ENCODE measurements at regions not wholly inside any gene's neighbourhood (a gene's known extent, or its start where the extent isn't known, plus 50 kb on each side); places are given as distances from the start of the nearest gene placed in this dataset.

DNA sequence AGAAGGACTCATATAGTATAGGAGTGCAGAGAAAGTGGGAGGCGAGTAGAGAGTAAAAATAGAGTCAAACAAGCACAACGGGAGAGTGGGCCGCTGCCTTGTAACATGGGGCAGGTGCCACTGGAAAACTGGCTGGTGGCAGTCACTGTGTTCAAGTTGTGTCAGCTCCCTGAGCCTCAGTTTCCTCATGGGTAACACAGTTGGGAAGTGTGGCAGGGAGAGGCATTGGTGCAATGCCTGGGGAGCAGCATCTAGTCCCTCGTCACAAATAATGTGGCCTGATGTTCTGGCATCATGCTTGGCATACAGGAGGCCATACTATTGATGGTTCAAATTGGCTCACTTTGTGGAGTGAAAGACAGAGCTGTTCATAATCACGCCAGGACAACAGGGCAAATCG lies 78.9 kb upstream of the SPON1 start:
- no peak for TF ChIP-seq CTCF (IDR thresholded peaks at IDR 0.05; ENCODE audit: low read depth, low read length)
- no peak for DNase-seq
- H3K9me3 ChIP-seq, result no peaks in the 10 kb centered on the region

DNA sequence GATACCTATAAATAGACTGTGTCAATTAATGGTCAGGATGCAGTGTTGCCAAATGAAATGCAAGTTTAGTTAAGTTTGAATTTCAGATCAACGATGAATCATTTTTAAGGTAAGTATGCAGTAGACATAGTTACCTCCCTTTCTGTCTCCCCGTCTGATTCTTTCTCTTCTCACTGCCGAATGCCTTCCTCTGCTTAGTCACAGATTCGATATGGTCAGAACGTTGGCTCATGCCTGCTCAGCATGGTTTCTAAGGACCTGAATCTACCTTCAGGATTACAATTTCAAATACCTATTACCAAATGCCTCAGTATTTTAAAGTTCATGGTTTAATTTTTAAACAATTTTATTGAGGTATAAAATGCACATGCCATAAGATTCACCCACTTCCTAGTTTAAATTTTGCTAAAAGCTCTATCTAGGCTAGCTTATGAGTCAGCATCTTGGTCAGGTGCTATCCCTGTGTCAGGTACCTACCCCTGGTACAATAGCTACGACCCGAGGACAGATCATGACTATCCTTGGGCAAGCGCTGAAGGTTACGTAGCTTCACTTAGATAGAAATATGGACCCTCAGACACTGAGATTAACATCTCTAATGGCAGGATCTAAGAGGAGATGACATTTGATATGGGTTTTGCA lies 78.2 kb upstream of the SPON1 start:
- Histone ChIP-seq H3K4me3 (ENCODE audit: low read depth, low read length) (no peak overlapping the region), H3K36me3 (no peaks in the 10 kb centered on the region), H3K9me3 (no peaks in the 10 kb centered on the region), H3K27me3 (no peaks in the 10 kb centered on the region), H3K4me1 (no peaks in the 10 kb centered on the region)
- no peak for DNase-seq
- no peak for TF ChIP-seq CTCF (IDR thresholded peaks at IDR 0.05; ENCODE audit: low read depth, low read length)

More for the DNA sequence above, 78.9 kb upstream of the SPON1 start:
- Histone ChIP-seq H3K4me3 (ENCODE audit: low read depth, low read length) (no peak overlapping the region), H3K27me3 (no peaks in the 10 kb centered on the region), H3K36me3 (no peaks in the 10 kb centered on the region), H3K4me1 (no peaks in the 10 kb centered on the region)

DNA sequence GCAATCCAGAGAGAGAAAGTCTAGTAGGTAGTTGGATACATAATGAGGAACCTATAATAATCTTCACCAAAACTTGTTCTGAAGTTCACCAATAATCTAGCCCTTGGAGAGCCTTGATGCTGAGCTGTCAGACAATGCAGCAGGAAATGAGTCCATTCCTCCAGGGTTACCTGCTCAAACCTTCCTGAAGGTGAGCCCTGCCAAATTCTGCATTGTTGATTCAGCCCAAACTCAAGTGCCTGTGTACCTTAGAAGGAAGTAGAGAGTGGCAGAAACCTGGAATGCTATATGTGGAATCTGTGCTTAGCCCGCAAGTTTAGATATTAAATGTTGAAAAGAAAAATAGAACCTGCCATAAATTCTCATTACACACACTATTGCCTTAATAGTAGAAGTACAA lies 77.4 kb upstream of the SPON1 start:
- no peak for DNase-seq
- H3K9me3 ChIP-seq, result no peaks in the 10 kb centered on the region
- TF ChIP-seq CTCF (IDR thresholded peaks at IDR 0.05; ENCODE audit: low read depth, low read length), result no peak
- H3K27me3 ChIP-seq, result no peaks in the 10 kb centered on the region
- H3K4me1 ChIP-seq, result no peaks in the 10 kb centered on the region
- H3K36me3 ChIP-seq, result no peaks in the 10 kb centered on the region
- no peak overlapping the region for H3K4me3 ChIP-seq (ENCODE audit: low read depth, low read length)

DNA sequence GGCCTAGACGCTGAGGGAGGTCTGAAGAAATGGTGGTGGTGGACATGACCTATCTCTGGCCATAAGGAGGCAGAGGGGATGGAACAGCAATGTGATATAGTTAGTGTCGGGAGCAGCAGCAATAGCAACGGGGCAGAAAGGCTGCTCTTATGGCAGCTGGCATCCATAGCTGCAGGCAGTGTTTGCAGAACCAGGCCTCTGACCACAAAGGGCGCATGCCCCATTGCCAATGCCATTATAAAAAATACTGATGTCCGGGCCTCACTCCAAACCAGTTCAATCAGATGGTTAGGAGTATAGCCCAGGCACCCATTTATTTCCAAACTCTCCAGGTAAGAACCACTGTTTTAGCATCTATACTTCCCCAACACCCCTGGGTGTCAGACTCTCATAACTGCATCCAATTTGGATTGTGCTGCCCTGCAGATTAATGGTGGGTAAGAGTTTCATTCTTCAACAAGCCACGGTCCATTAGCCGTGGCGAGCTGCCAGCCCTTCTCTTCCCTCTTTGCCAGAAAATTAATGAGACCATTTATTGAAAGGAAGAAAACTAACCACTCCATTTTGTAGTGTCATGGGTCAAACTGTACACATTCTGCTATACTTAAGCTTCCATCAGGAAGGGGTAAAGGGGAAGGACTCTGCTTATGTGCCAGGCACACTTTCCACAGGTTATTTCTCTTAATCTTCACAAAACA lies 72.8 kb upstream of the SPON1 start:
- no peaks in the 10 kb centered on the region for H3K4me1 ChIP-seq
- H3K27me3 ChIP-seq, result no peaks in the 10 kb centered on the region
- no peaks in the 10 kb centered on the region for H3K36me3 ChIP-seq
- no peak overlapping the region for H3K4me3 ChIP-seq (ENCODE audit: low read depth, low read length)
- no peak for TF ChIP-seq CTCF (IDR thresholded peaks at IDR 0.05; ENCODE audit: low read depth, low read length)
- peak; percentile 11 for DNase-seq
- no peaks in the 10 kb centered on the region for H3K9me3 ChIP-seq

GRCh38 chr11:13891911-13892310 lies 70.6 kb upstream of the SPON1 start:
- Histone ChIP-seq H3K36me3 (no peaks in the 10 kb centered on the region), H3K4me1 (no peaks in the 10 kb centered on the region), H3K27me3 (no peaks in the 10 kb centered on the region), H3K9me3 (no peaks in the 10 kb centered on the region), H3K4me3 (ENCODE audit: low read depth, low read length) (no peak overlapping the region)
- DNase-seq, result no peak
- no peak for TF ChIP-seq CTCF (IDR thresholded peaks at IDR 0.05; ENCODE audit: low read depth, low read length)

All from BE2C (cell line).